ENCODE measurements at regions not wholly inside any gene's neighbourhood (a gene's known extent, or its start where the extent isn't known, plus 50 kb on each side); places are given as distances from the start of the nearest gene placed in this dataset.

GRCh38 chr9:97787551-97787950 lies 65.5 kb upstream of the FOXE1 start:
- DNase-seq (ENCODE audit: low read depth in 1 of 2, low spot score in 1 of 2): no peak
- 75% methylated on average over 1 of the region's 1 CpG for WGBS (ENCODE audit: missing lambda C conversion rate)
- H3K9me3 ChIP-seq: peaks cover 14% of the 10 kb centered on the region; the same call in 2 of the 3 replicates
- ChIA-PET POLR2A (no interaction called here), CTCF (interaction anchor here (1.7 kb wide), 1 partner anchor 14 kb away, joined by 5 read pairs; no protein-coding TSS in a partner anchor)
- ATAC-seq: no peak
- H3K27ac ChIP-seq: no peak overlapping the region
- H3K4me1 ChIP-seq: peaks cover 16% of the 10 kb centered on the region
- TF ChIP-seq BHLHE40 (IDR thresholded peaks at IDR 0.05; ENCODE audit: low read depth, low read length) (no peak), ELK1 (IDR thresholded peaks at IDR 0.05; ENCODE audit: low read depth, low read length) (no peak), SMC3 (IDR thresholded peaks at IDR 0.05) (no peak), RNF2 (IDR thresholded peaks at IDR 0.05; ENCODE audit: borderline replicate concordance, low read depth) (no peak), POLR2AphosphoS2 (conservative IDR thresholded peaks at IDR 0.05; ENCODE audit: low read length) (no peak), FOXS1 (CRISPR knock-in tag; IDR thresholded peaks at IDR 0.05) (no peak), RFX5 (IDR thresholded peaks at IDR 0.05) (no peak)
- TF ChIP-seq, protein P1, sequence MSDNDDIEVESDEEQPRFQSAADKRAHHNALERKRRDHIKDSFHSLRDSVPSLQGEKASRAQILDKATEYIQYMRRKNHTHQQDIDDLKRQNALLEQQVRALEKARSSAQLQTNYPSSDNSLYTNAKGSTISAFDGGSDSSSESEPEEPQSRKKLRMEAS (IDR thresholded peaks at IDR 0.05): no peak
- H3K4me3 ChIP-seq: no peak overlapping the region
- H3K4me2 ChIP-seq: no peak overlapping the region
- no peak for FAIRE-seq

- Histone ChIP-seq H3K4me1 (peaks cover 16% of the 10 kb centered on the region), H3K27ac (peak overlapping the region; percentile 7 to 69; a peak in 3 of 6 replicates), H3K9me3 (peaks cover 14% of the 10 kb centered on the region; the same call in 2 of the 3 replicates), H3K4me2 (peak overlapping the region; percentile 27; the same call in 2 of the 3 replicates), H3K4me3 (no peak overlapping the region)
- ChIA-PET POLR2A (no interaction called here), CTCF (interaction anchor here (0.8 to 1.7 kb wide), 3 partner anchors 14 to 65 kb away, joined by 4 to 5 read pairs (median 4); no protein-coding TSS in a partner anchor)
- WGBS (ENCODE audit: missing lambda C conversion rate): 64% methylated on average over 7 of the region's 7 CpGs
- peak; percentile 81 to 83 for ATAC-seq
- FAIRE-seq: no peak
- peak in 1 of 2 experiments; percentile 65 for DNase-seq (ENCODE audit: low read depth in 1 of 2, low spot score in 1 of 2)
- TF ChIP-seq, protein P2, sequence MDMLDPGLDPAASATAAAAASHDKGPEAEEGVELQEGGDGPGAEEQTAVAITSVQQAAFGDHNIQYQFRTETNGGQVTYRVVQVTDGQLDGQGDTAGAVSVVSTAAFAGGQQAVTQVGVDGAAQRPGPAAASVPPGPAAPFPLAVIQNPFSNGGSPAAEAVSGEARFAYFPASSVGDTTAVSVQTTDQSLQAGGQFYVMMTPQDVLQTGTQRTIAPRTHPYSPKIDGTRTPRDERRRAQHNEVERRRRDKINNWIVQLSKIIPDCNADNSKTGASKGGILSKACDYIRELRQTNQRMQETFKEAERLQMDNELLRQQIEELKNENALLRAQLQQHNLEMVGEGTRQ (IDR thresholded peaks at IDR 0.05): no peak
- TF ChIP-seq POLR2A (IDR thresholded peaks at IDR 0.05; ENCODE audit: low read length) (no peak), RFX5 (IDR thresholded peaks at IDR 0.05) (no peak), HOXA7 (CRISPR knock-in tag; IDR thresholded peaks at IDR 0.05) (no peak), KDM1A (IDR thresholded peaks at IDR 0.05; ENCODE audit: low read depth) (no peak), HOXB13 (CRISPR knock-in tag; IDR thresholded peaks at IDR 0.05; ENCODE audit: low read depth) (no peak), ATOH8 (CRISPR knock-in tag; IDR thresholded peaks at IDR 0.05; ENCODE audit: low read depth) (no peak), CHD4 (IDR thresholded peaks at IDR 0.05; ENCODE audit: borderline replicate concordance) (no peak), CHD2 (IDR thresholded peaks at IDR 0.05; ENCODE audit: low read length, partially characterized antibody) (no peak), CBX2 (IDR thresholded peaks at IDR 0.05; ENCODE audit: borderline replicate concordance, low read depth) (no peak), MAZ (IDR thresholded peaks at IDR 0.05; ENCODE audit: borderline replicate concordance, low read depth, low read length) (no peak), FOSL2 (IDR thresholded peaks at IDR 0.05) (peak; percentile 33; the same call in 1 of the 2 replicates), FOSL2 (CRISPR knock-in tag; IDR thresholded peaks at IDR 0.05) (peak; percentile 55), ESRRA (IDR thresholded peaks at IDR 0.05; ENCODE audit: borderline replicate concordance, low read length) (no peak), ZSCAN20 (CRISPR knock-in tag; IDR thresholded peaks at IDR 0.05) (no peak), MAFK (IDR thresholded peaks at IDR 0.05; ENCODE audit: partially characterized antibody) (no peak), TFCP2L1 (CRISPR knock-in tag; IDR thresholded peaks at IDR 0.05) (no peak), RARB (CRISPR knock-in tag; IDR thresholded peaks at IDR 0.05) (no peak), CEBPB (IDR thresholded peaks at IDR 0.05) (peak; percentile 9 to 60; a peak in 1 of 4 replicates), NPAS2 (CRISPR knock-in tag; IDR thresholded peaks at IDR 0.05; ENCODE audit: borderline replicate concordance) (no peak), SMC3 (IDR thresholded peaks at IDR 0.05) (no peak), RNF2 (IDR thresholded peaks at IDR 0.05; ENCODE audit: borderline replicate concordance, low read depth) (no peak), EHF (CRISPR knock-in tag; IDR thresholded peaks at IDR 0.05) (no peak)
- TF ChIP-seq, protein P3, sequence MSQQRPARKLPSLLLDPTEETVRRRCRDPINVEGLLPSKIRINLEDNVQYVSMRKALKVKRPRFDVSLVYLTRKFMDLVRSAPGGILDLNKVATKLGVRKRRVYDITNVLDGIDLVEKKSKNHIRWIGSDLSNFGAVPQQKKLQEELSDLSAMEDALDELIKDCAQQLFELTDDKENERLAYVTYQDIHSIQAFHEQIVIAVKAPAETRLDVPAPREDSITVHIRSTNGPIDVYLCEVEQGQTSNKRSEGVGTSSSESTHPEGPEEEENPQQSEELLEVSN (IDR thresholded peaks at IDR 0.05; ENCODE audit: borderline replicate concordance, low read depth): peak; percentile 46; the same call in 1 of the 2 replicates
- TF ChIP-seq, protein P4, sequence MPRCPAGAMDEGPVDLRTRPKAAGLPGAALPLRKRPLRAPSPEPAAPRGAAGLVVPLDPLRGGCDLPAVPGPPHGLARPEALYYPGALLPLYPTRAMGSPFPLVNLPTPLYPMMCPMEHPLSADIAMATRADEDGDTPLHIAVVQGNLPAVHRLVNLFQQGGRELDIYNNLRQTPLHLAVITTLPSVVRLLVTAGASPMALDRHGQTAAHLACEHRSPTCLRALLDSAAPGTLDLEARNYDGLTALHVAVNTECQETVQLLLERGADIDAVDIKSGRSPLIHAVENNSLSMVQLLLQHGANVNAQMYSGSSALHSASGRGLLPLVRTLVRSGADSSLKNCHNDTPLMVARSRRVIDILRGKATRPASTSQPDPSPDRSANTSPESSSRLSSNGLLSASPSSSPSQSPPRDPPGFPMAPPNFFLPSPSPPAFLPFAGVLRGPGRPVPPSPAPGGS (IDR thresholded peaks at IDR 0.05): no peak
- TF ChIP-seq, protein P1 (IDR thresholded peaks at IDR 0.05): peak; percentile 73
These were observed 64.0 kb upstream of the FOXE1 start for GRCh38 chr9:97788763-97789663.

Measured in A549 (cell line).